GM23338 (cell line): ENCODE measurements at regions not wholly inside any gene's neighbourhood (a gene's known extent, or its start where the extent isn't known, plus 50 kb on each side); places are given as distances from the start of the nearest gene placed in this dataset.

ENCODE experiments used
- ATAC-seq: fragments of 200-7000 bp; cut with Tn5 transposase; 3 replicates; pipeline ENCODE4 v1.9.1; 2020
- DNase-seq: peaks from one replicate; pipeline ENCODE4 v3.0.0-alpha.2; 2015; ENCODE audit warnings: low spot score
- H2AFZ ChIP-seq: fragments of 200-600 bp; sonication (generic); 2 replicates; pipeline ENCODE4 v1.8.0; 2016; ENCODE audit warnings: antibody characterized with exemption, mild to moderate bottlenecking, moderate library complexity
- H3F3A ChIP-seq: fragments of 200-600 bp; sonication (generic); replicated peaks from 2 replicates; pipeline ENCODE4 v1.8.0; 2017; ENCODE audit warnings: antibody characterized with exemption, mixed run types, low read depth
- H3K27ac ChIP-seq: fragments of 200-600 bp; sonication (generic); 2 replicates; pipeline ENCODE4 v1.6.1; 2016; ENCODE audit warnings: low read depth
- H3K27me3 ChIP-seq: fragments of 200-600 bp; sonication (generic); 2 replicates; pipeline ENCODE4 v1.8.0; 2016; ENCODE audit warnings: mild to moderate bottlenecking, mixed run types, moderate library complexity; ENCODE audit not compliant: insufficient read depth
- H3K36me3 ChIP-seq: fragments of 200-600 bp; sonication (generic); 2 replicates; pipeline ENCODE4 v1.8.0; 2016; ENCODE audit warnings: mild to moderate bottlenecking; ENCODE audit not compliant: insufficient read depth
- H3K4me1 ChIP-seq: fragments of 200-600 bp; sonication (generic); 2 replicates; pipeline ENCODE4 v1.8.0; 2016; ENCODE audit warnings: mild to moderate bottlenecking, moderate library complexity; ENCODE audit not compliant: insufficient read depth
- H3K4me2 ChIP-seq: fragments of 200-600 bp; sonication (generic); 2 replicates; pipeline ENCODE4 v1.7.1; 2017; ENCODE audit warnings: mixed run types
- H3K4me3 ChIP-seq: fragments of 200-600 bp; sonication (generic); 2 replicates; pipeline ENCODE4 v1.6.1; 2016; ENCODE audit warnings: mixed run types
- H3K79me2 ChIP-seq: fragments of 200-600 bp; sonication (generic); replicated peaks from 2 replicates; pipeline ENCODE4 v1.8.0; 2017; ENCODE audit warnings: mild to moderate bottlenecking; ENCODE audit not compliant: insufficient read depth
- H3K9me2 ChIP-seq: fragments of 200-600 bp; sonication (generic); 2 replicates; pipeline ENCODE4 v1.8.0; 2017; ENCODE audit not compliant: insufficient read depth
- H4K20me1 ChIP-seq: fragments of 200-600 bp; sonication (generic); replicated peaks from 2 replicates; pipeline ENCODE4 v1.8.0; 2017; ENCODE audit warnings: mild to moderate bottlenecking; ENCODE audit not compliant: insufficient read depth
- H3K27ac Mint-ChIP-seq: 2 replicates; pipeline ENCODE4 v1.8.0; 2020; ENCODE audit warnings: inconsistent platforms, mild to moderate bottlenecking, moderate library complexity, mixed read lengths
- H3K27me3 Mint-ChIP-seq: 3 replicates; pipeline ENCODE4 v1.8.0; 2022; ENCODE audit warnings: low read depth, mild to moderate bottlenecking, moderate library complexity, mixed read lengths, inconsistent platforms; ENCODE audit not compliant: insufficient read depth, poor library complexity
- H3K36me3 Mint-ChIP-seq: 3 replicates; pipeline ENCODE4 v1.8.0; 2021; ENCODE audit warnings: low read depth, mild to moderate bottlenecking, inconsistent platforms, moderate library complexity, mixed read lengths
- H3K4me1 Mint-ChIP-seq: 3 replicates; pipeline ENCODE4 v1.8.0; 2020; ENCODE audit warnings: mild to moderate bottlenecking, inconsistent platforms, mixed read lengths
- H3K4me3 Mint-ChIP-seq: 3 replicates; pipeline ENCODE4 v1.8.0; 2021; ENCODE audit warnings: moderate library complexity, mild to moderate bottlenecking, inconsistent platforms, mixed read lengths
- H3K9me3 Mint-ChIP-seq: 3 replicates; pipeline ENCODE4 v1.8.0; 2020; ENCODE audit warnings: moderate library complexity, mild to moderate bottlenecking, inconsistent platforms, mixed read lengths
- EZH2 ChIP-seq: fragments of 200-600 bp; sonication (generic); IDR thresholded peaks from one replicate; pipeline ENCODE4 v1.8.0; 2017; ENCODE audit warnings: antibody characterized with exemption, mild to moderate bottlenecking, low read depth; ENCODE audit not compliant: unreplicated experiment
- EZH2phosphoT487 ChIP-seq: fragments of 200-600 bp; sonication (generic); IDR thresholded peaks from one replicate; pipeline ENCODE4 v1.8.1; 2018; ENCODE audit warnings: antibody characterized with exemption; ENCODE audit not compliant: unreplicated experiment
- JUNB ChIP-seq: IDR thresholded peaks from one replicate; pipeline ENCODE4 v1.6.1; 2016; ENCODE audit warnings: antibody characterized with exemption; ENCODE audit not compliant: unreplicated experiment
- NANOG ChIP-seq: IDR thresholded peaks from 2 replicates; pipeline ENCODE4 v1.6.1; 2016; ENCODE audit warnings: antibody characterized with exemption, borderline replicate concordance
- POLR2AphosphoS5 ChIP-seq: IDR thresholded peaks from 2 replicates; pipeline ENCODE4 v1.6.1; 2016; ENCODE audit warnings: antibody characterized with exemption, low read depth
- ZNF114 ChIP-seq: fragments of 250-450 bp; sonication (Bioruptor Pico); IDR thresholded peaks from 2 replicates; pipeline ENCODE4 v1.5.0; 2020; ENCODE audit warnings: mild to moderate bottlenecking, moderate library complexity
- ZNF331 ChIP-seq: fragments of 250-450 bp; sonication (Bioruptor Pico); IDR thresholded peaks from 2 replicates; pipeline ENCODE4 v1.5.0; 2020; ENCODE audit warnings: low read depth, mild to moderate bottlenecking, moderate library complexity
- TF ChIP-seq, protein P1 (sequence below): IDR thresholded peaks from one replicate; pipeline ENCODE4 v1.6.1; 2018; ENCODE audit warnings: antibody characterized with exemption; ENCODE audit not compliant: unreplicated experiment
- TF ChIP-seq, protein P2 (sequence below): fragments of 250-450 bp; sonication (Bioruptor Pico); IDR thresholded peaks from 2 replicates; pipeline ENCODE4 v1.5.0; 2020; ENCODE audit warnings: mild to moderate bottlenecking, moderate library complexity
- TF ChIP-seq, protein P3 (sequence below): IDR thresholded peaks from 2 replicates; pipeline ENCODE4 v1.6.1; 2016; ENCODE audit warnings: antibody characterized with exemption
- TF ChIP-seq, protein P4 (sequence below), 2 experiments: fragments of 200-600 bp in 1 of 2; sonication (generic) in 1 of 2; conservative IDR thresholded peaks; 2 replicates each; pipeline versions ENCODE4 v1.5.1 to v1.6.1; 2016 to 2017; ENCODE audit warnings: antibody characterized with exemption in 2 of 2, low read depth in 2 of 2, mild to moderate bottlenecking in 2 of 2, moderate library complexity in 1 of 2

DNA sequence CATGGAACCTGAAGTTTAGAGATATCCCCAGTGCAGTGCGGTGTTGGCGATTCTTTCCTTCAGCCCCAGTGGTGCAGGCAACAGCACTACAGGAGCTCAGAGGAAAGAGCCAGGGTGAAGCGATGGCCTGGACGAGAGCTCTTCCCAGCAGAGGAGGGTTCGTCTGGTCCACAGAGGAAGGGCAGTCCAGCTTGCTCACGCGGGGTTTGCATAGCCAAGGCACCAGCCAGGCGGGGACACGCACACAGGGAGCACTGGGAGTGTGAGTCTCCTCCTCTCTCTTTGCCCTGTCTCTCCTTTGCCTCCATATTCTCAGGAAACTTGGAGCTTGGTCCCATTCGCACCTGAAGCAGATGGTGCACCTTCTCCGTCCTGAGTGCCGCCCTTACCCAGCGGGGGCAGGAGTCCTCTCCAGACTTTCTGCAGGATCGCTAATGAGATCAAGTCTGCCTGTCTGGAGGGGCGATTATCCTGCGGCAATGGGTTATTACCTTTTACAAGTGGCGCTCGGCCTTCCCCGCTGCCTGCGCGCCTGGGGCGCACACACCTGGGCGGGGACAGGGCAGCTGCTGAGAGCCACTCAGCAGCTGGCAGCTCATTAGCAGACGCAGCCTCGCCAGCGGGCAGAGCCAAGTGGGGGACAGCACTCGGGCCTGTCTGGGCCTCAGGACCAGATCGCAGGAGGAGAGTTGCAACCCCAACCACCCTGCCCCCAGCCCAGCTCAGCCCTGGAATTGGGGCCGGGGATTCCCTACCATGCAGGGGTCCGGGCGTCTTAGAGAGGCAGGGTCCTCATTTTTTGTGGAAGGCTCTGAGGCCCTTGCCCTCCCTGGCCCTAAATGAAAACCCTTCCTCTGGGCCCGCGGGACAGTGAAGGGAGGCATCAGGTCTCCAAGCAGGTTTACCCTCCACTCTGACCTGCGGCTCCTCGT, 119.0 kb upstream of the MEF2A start:
- no peak overlapping the region for H3K27ac ChIP-seq
- Mint-ChIP-seq H3K27ac (no peak overlapping the region), H3K9me3 (0 out of 3 replicates have a peak, but pooled peaks cover 4% of the 10 kb centered on the region)

More for the DNA sequence above, 119.0 kb upstream of the MEF2A start:
- TF ChIP-seq EZH2phosphoT487, result no peak
- TF ChIP-seq NANOG, result no peak
- no peak for TF ChIP-seq POLR2AphosphoS5
- TF ChIP-seq, protein P1, sequence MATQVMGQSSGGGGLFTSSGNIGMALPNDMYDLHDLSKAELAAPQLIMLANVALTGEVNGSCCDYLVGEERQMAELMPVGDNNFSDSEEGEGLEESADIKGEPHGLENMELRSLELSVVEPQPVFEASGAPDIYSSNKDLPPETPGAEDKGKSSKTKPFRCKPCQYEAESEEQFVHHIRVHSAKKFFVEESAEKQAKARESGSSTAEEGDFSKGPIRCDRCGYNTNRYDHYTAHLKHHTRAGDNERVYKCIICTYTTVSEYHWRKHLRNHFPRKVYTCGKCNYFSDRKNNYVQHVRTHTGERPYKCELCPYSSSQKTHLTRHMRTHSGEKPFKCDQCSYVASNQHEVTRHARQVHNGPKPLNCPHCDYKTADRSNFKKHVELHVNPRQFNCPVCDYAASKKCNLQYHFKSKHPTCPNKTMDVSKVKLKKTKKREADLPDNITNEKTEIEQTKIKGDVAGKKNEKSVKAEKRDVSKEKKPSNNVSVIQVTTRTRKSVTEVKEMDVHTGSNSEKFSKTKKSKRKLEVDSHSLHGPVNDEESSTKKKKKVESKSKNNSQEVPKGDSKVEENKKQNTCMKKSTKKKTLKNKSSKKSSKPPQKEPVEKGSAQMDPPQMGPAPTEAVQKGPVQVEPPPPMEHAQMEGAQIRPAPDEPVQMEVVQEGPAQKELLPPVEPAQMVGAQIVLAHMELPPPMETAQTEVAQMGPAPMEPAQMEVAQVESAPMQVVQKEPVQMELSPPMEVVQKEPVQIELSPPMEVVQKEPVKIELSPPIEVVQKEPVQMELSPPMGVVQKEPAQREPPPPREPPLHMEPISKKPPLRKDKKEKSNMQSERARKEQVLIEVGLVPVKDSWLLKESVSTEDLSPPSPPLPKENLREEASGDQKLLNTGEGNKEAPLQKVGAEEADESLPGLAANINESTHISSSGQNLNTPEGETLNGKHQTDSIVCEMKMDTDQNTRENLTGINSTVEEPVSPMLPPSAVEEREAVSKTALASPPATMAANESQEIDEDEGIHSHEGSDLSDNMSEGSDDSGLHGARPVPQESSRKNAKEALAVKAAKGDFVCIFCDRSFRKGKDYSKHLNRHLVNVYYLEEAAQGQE, result no peak
- no peak for TF ChIP-seq ZNF114 (CRISPR knock-in tag)
- TF ChIP-seq, protein P2, sequence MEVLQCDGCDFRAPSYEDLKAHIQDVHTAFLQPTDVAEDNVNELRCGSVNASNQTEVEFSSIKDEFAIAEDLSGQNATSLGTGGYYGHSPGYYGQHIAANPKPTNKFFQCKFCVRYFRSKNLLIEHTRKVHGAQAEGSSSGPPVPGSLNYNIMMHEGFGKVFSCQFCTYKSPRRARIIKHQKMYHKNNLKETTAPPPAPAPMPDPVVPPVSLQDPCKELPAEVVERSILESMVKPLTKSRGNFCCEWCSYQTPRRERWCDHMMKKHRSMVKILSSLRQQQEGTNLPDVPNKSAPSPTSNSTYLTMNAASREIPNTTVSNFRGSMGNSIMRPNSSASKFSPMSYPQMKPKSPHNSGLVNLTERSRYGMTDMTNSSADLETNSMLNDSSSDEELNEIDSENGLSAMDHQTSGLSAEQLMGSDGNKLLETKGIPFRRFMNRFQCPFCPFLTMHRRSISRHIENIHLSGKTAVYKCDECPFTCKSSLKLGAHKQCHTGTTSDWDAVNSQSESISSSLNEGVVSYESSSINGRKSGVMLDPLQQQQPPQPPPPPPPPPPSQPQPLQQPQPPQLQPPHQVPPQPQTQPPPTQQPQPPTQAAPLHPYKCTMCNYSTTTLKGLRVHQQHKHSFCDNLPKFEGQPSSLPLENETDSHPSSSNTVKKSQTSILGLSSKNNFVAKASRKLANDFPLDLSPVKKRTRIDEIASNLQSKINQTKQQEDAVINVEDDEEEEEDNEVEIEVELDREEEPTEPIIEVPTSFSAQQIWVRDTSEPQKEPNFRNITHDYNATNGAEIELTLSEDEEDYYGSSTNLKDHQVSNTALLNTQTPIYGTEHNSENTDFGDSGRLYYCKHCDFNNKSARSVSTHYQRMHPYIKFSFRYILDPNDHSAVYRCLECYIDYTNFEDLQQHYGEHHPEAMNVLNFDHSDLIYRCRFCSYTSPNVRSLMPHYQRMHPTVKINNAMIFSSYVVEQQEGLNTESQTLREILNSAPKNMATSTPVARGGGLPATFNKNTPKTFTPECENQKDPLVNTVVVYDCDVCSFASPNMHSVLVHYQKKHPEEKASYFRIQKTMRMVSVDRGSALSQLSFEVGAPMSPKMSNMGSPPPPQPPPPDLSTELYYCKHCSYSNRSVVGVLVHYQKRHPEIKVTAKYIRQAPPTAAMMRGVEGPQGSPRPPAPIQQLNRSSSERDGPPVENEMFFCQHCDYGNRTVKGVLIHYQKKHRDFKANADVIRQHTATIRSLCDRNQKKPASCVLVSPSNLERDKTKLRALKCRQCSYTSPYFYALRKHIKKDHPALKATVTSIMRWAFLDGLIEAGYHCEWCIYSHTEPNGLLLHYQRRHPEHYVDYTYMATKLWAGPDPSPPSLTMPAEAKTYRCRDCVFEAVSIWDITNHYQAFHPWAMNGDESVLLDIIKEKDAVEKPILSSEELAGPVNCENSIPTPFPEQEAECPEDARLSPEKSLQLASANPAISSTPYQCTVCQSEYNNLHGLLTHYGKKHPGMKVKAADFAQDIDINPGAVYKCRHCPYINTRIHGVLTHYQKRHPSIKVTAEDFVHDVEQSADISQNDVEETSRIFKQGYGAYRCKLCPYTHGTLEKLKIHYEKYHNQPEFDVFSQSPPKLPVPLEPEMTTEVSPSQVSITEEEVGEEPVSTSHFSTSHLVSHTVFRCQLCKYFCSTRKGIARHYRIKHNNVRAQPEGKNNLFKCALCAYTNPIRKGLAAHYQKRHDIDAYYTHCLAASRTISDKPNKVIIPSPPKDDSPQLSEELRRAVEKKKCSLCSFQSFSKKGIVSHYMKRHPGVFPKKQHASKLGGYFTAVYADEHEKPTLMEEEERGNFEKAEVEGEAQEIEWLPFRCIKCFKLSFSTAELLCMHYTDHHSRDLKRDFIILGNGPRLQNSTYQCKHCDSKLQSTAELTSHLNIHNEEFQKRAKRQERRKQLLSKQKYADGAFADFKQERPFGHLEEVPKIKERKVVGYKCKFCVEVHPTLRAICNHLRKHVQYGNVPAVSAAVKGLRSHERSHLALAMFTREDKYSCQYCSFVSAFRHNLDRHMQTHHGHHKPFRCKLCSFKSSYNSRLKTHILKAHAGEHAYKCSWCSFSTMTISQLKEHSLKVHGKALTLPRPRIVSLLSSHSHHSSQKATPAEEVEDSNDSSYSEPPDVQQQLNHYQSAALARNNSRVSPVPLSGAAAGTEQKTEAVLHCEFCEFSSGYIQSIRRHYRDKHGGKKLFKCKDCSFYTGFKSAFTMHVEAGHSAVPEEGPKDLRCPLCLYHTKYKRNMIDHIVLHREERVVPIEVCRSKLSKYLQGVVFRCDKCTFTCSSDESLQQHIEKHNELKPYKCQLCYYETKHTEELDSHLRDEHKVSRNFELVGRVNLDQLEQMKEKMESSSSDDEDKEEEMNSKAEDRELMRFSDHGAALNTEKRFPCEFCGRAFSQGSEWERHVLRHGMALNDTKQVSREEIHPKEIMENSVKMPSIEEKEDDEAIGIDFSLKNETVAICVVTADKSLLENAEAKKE (CRISPR knock-in tag), result no peak
- TF ChIP-seq, protein P3, sequence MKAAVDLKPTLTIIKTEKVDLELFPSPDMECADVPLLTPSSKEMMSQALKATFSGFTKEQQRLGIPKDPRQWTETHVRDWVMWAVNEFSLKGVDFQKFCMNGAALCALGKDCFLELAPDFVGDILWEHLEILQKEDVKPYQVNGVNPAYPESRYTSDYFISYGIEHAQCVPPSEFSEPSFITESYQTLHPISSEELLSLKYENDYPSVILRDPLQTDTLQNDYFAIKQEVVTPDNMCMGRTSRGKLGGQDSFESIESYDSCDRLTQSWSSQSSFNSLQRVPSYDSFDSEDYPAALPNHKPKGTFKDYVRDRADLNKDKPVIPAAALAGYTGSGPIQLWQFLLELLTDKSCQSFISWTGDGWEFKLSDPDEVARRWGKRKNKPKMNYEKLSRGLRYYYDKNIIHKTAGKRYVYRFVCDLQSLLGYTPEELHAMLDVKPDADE, result no peak
- TF ChIP-seq, protein P4, sequence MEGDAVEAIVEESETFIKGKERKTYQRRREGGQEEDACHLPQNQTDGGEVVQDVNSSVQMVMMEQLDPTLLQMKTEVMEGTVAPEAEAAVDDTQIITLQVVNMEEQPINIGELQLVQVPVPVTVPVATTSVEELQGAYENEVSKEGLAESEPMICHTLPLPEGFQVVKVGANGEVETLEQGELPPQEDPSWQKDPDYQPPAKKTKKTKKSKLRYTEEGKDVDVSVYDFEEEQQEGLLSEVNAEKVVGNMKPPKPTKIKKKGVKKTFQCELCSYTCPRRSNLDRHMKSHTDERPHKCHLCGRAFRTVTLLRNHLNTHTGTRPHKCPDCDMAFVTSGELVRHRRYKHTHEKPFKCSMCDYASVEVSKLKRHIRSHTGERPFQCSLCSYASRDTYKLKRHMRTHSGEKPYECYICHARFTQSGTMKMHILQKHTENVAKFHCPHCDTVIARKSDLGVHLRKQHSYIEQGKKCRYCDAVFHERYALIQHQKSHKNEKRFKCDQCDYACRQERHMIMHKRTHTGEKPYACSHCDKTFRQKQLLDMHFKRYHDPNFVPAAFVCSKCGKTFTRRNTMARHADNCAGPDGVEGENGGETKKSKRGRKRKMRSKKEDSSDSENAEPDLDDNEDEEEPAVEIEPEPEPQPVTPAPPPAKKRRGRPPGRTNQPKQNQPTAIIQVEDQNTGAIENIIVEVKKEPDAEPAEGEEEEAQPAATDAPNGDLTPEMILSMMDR (conservative IDR thresholded peaks at IDR 0.05; ENCODE audit: low read depth in 2 of 2), result no peak
- no peak for TF ChIP-seq ZNF331 (CRISPR knock-in tag)
- no peak for TF ChIP-seq EZH2
- no peak for TF ChIP-seq JUNB
- peak; percentile 38 for ATAC-seq
- H3K27me3 Mint-ChIP-seq, result peaks cover 8% of the 10 kb centered on the region
- H3K36me3 ChIP-seq, result no peaks in the 10 kb centered on the region
- H3K36me3 Mint-ChIP-seq, result no peaks in the 10 kb centered on the region; the same call in 2 of the 3 replicates
- peaks cover 6% of the 10 kb centered on the region for H3K4me1 Mint-ChIP-seq
- no peaks in the 10 kb centered on the region for H3F3A ChIP-seq
- no peaks in the 10 kb centered on the region for H3K79me2 ChIP-seq
- H4K20me1 ChIP-seq, result no peaks in the 10 kb centered on the region
- H3K4me3 ChIP-seq, result no peak overlapping the region
- no peaks in the 10 kb centered on the region for H3K4me1 ChIP-seq
- peak overlapping the region; percentile 78 for H2AFZ ChIP-seq
- H3K4me3 Mint-ChIP-seq, result no peak overlapping the region
- H3K4me2 ChIP-seq, result no peak overlapping the region
- no peaks in the 10 kb centered on the region for H3K9me2 ChIP-seq
- no peak for DNase-seq
- H3K27me3 ChIP-seq, result no peaks in the 10 kb centered on the region
